ENCODE measurements at regions not wholly inside any gene's neighbourhood (a gene's known extent, or its start where the extent isn't known, plus 50 kb on each side); places are given as distances from the start of the nearest gene placed in this dataset.

DNA sequence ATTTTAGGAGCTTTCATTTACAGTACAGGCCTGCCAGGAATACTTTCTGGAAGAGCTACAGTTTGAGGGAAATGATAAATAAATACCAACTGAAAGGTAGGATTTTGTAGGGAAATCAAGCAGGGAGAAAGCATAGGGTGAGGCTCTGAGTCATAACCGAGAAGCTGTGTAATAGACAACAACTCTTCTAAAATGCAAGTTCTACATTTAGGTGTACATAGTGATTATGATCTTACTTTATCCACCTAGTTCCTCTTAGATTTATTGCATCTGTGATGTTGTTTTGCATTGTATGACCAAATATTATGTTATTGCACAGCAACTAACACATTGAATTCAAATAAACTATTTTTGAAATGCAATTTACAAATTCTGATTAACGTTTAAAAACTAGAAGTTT, 819.3 kb downstream of the PLA2G4A start:
- DNase-seq: no peak
- Histone ChIP-seq H3K4me1 (replicated peaks; ENCODE audit: insufficient read depth) (no peaks in the 10 kb centered on the region), H2AFZ (no peak overlapping the region), H3K4me2 (no peak overlapping the region), H3K9me2 (ENCODE audit: insufficient read depth) (no peaks in the 10 kb centered on the region), H3K79me2 (ENCODE audit: low read depth) (no peaks in the 10 kb centered on the region), H4K20me1 (ENCODE audit: insufficient read depth) (no peaks in the 10 kb centered on the region), H3F3A (ENCODE audit: insufficient read depth, low read depth) (no peaks in the 10 kb centered on the region), H3K27me3 (ENCODE audit: insufficient read depth, low read depth) (no peaks in the 10 kb centered on the region), H3K9me3 (ENCODE audit: insufficient read depth, low read depth) (no peaks in the 10 kb centered on the region), H3K27ac (no peak overlapping the region), H3K36me3 (ENCODE audit: low read depth) (no peaks in the 10 kb centered on the region), H3K4me3 (no peak overlapping the region)
- POLR2A ChIA-PET (ENCODE audit: unreplicated experiment): no interaction called here
- CTCF ChIA-PET: no interaction called here
- no peak for TF ChIP-seq EZH2 (IDR thresholded peaks at IDR 0.05; ENCODE audit: low read depth)
- TF ChIP-seq, protein P1, sequence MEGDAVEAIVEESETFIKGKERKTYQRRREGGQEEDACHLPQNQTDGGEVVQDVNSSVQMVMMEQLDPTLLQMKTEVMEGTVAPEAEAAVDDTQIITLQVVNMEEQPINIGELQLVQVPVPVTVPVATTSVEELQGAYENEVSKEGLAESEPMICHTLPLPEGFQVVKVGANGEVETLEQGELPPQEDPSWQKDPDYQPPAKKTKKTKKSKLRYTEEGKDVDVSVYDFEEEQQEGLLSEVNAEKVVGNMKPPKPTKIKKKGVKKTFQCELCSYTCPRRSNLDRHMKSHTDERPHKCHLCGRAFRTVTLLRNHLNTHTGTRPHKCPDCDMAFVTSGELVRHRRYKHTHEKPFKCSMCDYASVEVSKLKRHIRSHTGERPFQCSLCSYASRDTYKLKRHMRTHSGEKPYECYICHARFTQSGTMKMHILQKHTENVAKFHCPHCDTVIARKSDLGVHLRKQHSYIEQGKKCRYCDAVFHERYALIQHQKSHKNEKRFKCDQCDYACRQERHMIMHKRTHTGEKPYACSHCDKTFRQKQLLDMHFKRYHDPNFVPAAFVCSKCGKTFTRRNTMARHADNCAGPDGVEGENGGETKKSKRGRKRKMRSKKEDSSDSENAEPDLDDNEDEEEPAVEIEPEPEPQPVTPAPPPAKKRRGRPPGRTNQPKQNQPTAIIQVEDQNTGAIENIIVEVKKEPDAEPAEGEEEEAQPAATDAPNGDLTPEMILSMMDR (conservative IDR thresholded peaks at IDR 0.05): no peak
- no TSS peak for BruUV-seq (replicated peaks)
- intact Hi-C loops (cut with micrococcal nuclease; ENCODE audit: unreplicated experiment): no loop called here

GRCh38 chr1:187654635-187655034, 825.9 kb downstream of the PLA2G4A start:
- Histone ChIP-seq H3K36me3 (ENCODE audit: low read depth) (no peaks in the 10 kb centered on the region), H3K4me2 (no peak overlapping the region), H3K79me2 (ENCODE audit: low read depth) (no peaks in the 10 kb centered on the region), H4K20me1 (ENCODE audit: insufficient read depth) (no peaks in the 10 kb centered on the region), H2AFZ (no peak overlapping the region), H3K9me2 (ENCODE audit: insufficient read depth) (no peaks in the 10 kb centered on the region; the same call in 1 of the 2 replicates), H3K27me3 (ENCODE audit: insufficient read depth, low read depth) (no peaks in the 10 kb centered on the region), H3K4me1 (replicated peaks; ENCODE audit: insufficient read depth) (no peaks in the 10 kb centered on the region), H3K4me3 (no peak overlapping the region), H3K9me3 (ENCODE audit: insufficient read depth, low read depth) (no peaks in the 10 kb centered on the region), H3K27ac (no peak overlapping the region), H3F3A (ENCODE audit: insufficient read depth, low read depth) (peaks cover 3% of the 10 kb centered on the region; the same call in 1 of the 2 replicates)
- intact Hi-C loops (cut with micrococcal nuclease; ENCODE audit: unreplicated experiment): no loop called here
- ChIA-PET POLR2A (ENCODE audit: unreplicated experiment) (no interaction called here), CTCF (no interaction called here)
- BruUV-seq (replicated peaks): no TSS peak
- DNase-seq: no peak
- TF ChIP-seq, protein P1 (conservative IDR thresholded peaks at IDR 0.05): no peak
- TF ChIP-seq EZH2 (IDR thresholded peaks at IDR 0.05; ENCODE audit: low read depth): no peak

GRCh38 chr1:187655104-187655503, 826.4 kb downstream of the PLA2G4A start:
- ChIA-PET POLR2A (ENCODE audit: unreplicated experiment) (no interaction called here), CTCF (no interaction called here)
- DNase-seq: no peak
- Histone ChIP-seq H3K4me2 (no peak overlapping the region), H3K4me1 (replicated peaks; ENCODE audit: insufficient read depth) (no peaks in the 10 kb centered on the region), H3K27me3 (ENCODE audit: insufficient read depth, low read depth) (no peaks in the 10 kb centered on the region), H3F3A (ENCODE audit: insufficient read depth, low read depth) (peaks cover 3% of the 10 kb centered on the region; the same call in 1 of the 2 replicates), H4K20me1 (ENCODE audit: insufficient read depth) (no peaks in the 10 kb centered on the region), H2AFZ (no peak overlapping the region), H3K79me2 (ENCODE audit: low read depth) (no peaks in the 10 kb centered on the region), H3K9me3 (ENCODE audit: insufficient read depth, low read depth) (no peaks in the 10 kb centered on the region), H3K4me3 (no peak overlapping the region), H3K36me3 (ENCODE audit: low read depth) (no peaks in the 10 kb centered on the region), H3K9me2 (ENCODE audit: insufficient read depth) (no peaks in the 10 kb centered on the region; the same call in 1 of the 2 replicates), H3K27ac (no peak overlapping the region)
- no peak for TF ChIP-seq EZH2 (IDR thresholded peaks at IDR 0.05; ENCODE audit: low read depth)
- TF ChIP-seq, protein P1 (conservative IDR thresholded peaks at IDR 0.05): no peak
- BruUV-seq (replicated peaks): no TSS peak
- intact Hi-C loops (cut with micrococcal nuclease; ENCODE audit: unreplicated experiment): no loop called here

All from PC-9 (cell line).